KOPT-K1 (cell line): ENCODE measurements at regions not wholly inside any gene's neighbourhood (a gene's known extent, or its start where the extent isn't known, plus 50 kb on each side); places are given as distances from the start of the nearest gene placed in this dataset.
"Not testable (repeated sequence)": the region's sequence is repeated elsewhere in the genome, so short reads cannot be mapped to it uniquely, and the experiment has no call there.

Experiments used
- H3K27ac ChIP-seq: fragments of 200-600 bp; sonication (generic); 2 replicates; pipeline ENCODE4 v1.5.1; 2016; ENCODE audit warnings: antibody characterized with exemption, mild to moderate bottlenecking, low read depth, low read length; ENCODE audit not compliant: poor library complexity, severe bottlenecking
- H3K36me3 ChIP-seq: fragments of 200-600 bp; sonication (generic); 2 replicates; pipeline ENCODE4 v1.5.1; 2017; ENCODE audit warnings: antibody characterized with exemption, mild to moderate bottlenecking, low read length, moderate library complexity; ENCODE audit not compliant: insufficient read depth
- H3K9me3 ChIP-seq: fragments of 200-600 bp; sonication (generic); 2 replicates; pipeline ENCODE4 v1.5.1; 2017; ENCODE audit warnings: antibody characterized with exemption, low read length, mild to moderate bottlenecking; ENCODE audit not compliant: insufficient read depth, poor library complexity, severe bottlenecking

DNA sequence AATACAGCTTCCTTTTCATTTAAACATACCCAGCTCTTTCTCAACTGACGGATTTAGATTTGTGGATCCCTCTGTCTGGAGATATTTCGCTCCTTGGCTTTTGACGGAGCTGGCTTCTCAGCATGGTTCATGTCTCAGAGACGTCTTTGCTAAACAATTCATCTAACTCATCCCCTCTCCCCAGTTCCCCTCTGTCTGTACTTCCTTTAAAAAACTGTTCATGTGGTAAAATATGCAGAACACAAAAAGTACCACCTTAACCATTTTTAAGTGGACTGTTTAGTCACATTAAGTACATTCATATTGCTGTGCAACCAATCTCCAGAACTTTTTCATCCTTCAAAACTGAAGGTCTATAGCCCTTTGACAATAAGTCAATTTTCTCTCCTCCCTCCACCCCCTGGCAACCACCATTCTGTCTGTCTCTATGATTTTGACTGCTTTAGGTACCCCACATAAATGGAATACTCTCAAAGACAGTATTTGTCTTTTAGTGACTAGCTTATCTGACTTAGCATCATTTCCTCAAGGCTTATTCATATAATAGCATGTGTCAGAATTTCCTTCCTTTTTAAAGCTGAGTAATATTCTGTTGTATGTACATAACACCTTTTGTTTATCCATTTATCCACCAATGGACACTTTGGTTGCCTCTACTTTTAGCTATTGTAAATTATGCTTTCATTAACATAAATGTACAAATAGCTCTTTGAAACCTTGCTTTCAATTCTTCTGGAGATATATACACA lies 399.8 kb upstream of the SOX5 start:
- H3K9me3 ChIP-seq = no peaks in the 10 kb centered on the region
- no peak overlapping the region for H3K27ac ChIP-seq
- no peaks in the 10 kb centered on the region for H3K36me3 ChIP-seq

DNA sequence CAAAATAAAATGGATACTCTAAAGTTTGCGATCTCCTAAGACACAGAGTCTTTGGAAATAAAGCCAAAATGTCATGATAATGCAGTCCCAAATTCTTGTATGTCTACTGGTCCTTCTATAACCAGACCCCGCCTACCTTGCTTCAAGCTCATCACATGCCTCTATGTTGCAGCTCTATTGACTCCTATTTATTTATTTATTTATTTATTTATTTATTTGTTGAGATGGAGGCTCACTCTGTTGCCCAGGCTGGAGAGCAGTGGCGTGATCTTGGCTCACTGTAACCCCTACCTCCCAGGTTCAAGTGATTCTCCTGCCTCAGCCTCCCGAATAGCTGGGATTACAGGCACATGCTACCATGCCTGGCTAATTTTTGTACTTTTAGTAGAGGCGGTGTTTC lies 398.7 kb upstream of the SOX5 start:
- H3K9me3 ChIP-seq, H3K36me3 ChIP-seq, H3K27ac ChIP-seq: not testable (repeated sequence)

DNA sequence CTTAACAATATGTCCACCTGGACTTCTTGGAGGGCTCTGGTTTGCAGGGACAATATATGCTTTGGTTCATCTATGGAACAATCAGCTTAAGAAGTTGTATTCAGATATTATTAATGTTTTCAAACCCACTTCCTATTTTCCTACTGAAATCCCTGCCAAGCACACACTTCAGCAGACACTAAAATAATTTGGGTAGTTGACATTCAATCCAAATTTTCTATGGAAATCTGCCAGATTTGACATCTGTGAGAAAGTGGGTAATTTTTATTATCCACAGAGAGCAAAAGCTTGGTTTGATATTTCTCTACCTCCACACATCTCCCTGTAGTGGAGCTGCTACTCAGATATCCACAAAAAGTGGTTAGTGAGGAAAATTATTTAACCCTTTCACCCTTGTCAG lies 378.8 kb upstream of the SOX5 start:
- no peaks in the 10 kb centered on the region for H3K36me3 ChIP-seq
- no peaks in the 10 kb centered on the region for H3K9me3 ChIP-seq
- no peak overlapping the region for H3K27ac ChIP-seq

DNA sequence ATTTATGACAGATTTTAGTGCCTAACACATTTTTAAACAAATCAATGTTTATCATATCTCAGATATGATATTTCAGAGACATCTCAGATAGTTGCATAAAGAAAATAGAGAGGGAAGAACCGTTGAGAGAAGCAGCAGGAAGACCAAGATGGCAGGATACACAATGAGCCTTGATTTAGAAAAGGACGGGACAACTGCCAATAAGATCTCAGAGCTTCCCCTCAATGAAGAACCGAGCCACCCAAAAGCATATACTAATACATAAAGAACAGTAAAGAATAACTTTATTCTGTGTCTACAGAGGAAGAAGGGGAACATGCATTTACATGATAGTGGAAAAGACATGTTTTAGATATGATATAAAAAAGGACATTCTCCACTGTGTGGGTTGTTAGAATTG lies 375.9 kb upstream of the SOX5 start:
- H3K9me3 ChIP-seq = no peaks in the 10 kb centered on the region
- no peak overlapping the region for H3K27ac ChIP-seq
- H3K36me3 ChIP-seq = no peaks in the 10 kb centered on the region

DNA sequence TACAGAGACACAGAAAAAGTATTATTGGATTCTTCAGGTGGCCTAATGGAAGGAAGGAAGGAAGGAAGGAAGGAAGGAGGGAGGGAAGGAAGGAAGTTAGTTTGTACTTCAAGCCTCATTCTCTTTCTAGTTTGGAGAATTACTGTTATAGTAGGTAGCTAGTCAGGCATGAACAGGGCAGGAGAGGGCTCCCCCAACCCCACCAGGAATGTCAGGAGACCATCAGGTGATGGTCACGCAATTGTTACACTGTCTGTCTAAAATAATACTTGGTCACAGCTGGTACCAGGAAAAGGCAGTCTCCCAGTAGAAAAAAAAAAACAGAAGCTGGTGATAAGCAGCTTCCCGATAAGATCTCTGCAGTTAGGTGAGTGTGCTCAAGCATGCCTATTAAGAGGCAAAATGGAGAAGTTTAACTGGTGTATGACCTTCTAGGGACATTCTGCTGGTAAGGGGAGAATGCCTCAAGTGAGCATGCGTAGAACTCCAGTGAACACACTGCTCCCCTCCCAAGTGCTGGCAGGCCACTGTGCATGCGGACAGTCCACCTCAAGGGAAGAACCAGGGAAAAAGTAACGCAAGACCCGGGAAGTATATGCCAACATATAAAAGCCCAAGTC lies 358.4 kb upstream of the SOX5 start:
- H3K36me3 ChIP-seq = no peaks in the 10 kb centered on the region
- H3K9me3 ChIP-seq = no peaks in the 10 kb centered on the region
- no peak overlapping the region for H3K27ac ChIP-seq

DNA sequence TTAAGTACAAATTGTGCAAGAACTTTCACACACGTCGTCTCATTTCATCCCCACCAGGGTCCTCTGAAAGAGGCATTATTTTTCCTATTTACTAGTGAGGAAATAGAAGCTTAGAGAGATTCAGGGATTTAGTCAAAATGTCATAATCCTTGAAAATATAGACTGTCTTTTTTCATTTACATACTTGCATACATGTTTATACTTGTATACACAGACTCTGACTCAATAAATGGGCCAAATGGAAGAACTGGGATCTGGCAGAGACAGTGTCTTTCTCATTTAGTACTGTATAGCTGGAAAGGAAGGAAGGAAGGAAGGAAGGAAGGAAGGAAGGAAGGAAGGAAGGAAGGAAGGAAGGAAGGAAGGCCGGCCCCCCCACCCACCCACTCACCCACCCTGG lies 357.7 kb upstream of the SOX5 start:
- H3K27ac ChIP-seq = no peak overlapping the region
- H3K9me3 ChIP-seq = no peaks in the 10 kb centered on the region
- no peaks in the 10 kb centered on the region for H3K36me3 ChIP-seq

DNA sequence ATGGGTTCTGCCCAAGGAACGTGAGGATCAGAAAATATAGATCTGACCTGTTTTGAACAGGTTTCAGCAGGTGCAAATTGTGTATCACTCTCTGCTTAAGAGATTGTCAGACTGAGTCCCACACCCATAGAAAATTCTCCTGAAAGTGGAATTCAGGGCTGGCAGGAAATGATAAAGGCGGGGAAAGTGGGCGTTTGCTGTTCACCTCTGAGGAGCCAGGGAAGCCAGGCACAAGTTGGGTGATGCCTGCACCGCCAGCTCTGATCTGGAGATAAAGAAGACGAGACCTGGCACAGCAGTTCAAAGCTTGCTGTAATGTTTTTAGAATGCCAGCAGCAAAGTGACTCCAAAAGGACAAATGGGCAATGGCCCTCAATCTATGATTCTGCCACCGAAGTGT lies 356.5 kb upstream of the SOX5 start:
- no peak overlapping the region for H3K27ac ChIP-seq
- H3K9me3 ChIP-seq = no peaks in the 10 kb centered on the region
- H3K36me3 ChIP-seq = no peaks in the 10 kb centered on the region

DNA sequence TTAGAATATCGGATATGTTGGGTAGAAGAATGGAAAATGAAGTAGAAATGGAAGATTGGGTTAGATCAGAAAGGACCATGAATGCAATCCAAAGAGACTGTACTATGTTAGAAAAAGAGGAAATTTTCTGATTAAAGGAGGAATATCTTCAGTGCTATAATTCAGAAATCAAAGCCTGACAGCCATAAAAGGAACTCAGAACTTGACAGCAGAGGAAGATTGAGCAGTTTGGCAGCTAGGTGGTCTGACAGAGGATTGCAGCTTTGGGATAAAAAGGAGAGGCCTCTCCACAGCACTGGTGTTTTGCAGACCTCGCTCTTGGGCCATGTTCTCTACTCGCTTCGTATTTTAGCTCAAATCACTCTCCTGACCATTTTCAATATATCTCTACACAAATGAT lies 354.8 kb upstream of the SOX5 start:
- H3K36me3 ChIP-seq = no peaks in the 10 kb centered on the region
- H3K9me3 ChIP-seq = no peaks in the 10 kb centered on the region
- no peak overlapping the region for H3K27ac ChIP-seq

DNA sequence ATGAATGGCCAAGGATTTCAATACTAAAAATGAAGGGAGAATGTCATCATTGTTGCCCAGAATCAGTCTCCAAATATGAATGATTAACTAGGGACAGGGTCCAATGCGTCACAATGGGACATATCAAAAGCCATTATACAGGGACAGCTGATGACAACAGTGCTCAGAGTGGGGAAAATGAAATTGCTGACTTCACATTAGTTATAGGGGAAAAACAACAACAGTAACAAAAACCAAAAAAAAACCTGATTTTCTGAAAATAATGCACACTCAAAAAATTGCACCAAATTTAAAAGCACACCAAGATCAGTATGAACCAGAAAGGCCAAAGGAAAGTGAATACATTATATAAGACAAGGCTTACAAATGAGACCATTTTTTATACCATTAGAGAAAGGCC lies 353.2 kb upstream of the SOX5 start:
- Histone ChIP-seq H3K27ac (no peak overlapping the region), H3K36me3 (no peaks in the 10 kb centered on the region), H3K9me3 (no peaks in the 10 kb centered on the region)

DNA sequence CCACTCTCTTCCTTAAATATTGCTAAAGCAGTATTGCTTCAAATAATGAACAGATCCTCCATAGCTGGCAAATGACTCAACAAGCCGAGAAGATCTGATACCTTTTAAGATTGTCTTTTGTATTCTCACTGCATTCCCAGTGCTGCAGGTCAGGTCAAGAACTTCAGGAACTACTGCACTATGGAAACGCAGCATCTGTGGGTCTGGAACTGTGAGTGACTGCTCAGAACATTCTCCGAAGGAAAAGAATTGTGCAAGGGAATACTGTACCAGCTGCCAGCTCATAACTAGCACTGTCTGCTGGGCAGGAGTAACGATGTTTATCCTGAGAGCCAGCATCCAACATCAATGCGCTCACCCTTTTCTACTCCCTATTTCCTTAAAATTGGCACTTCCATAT lies 348.0 kb upstream of the SOX5 start:
- no peaks in the 10 kb centered on the region for H3K36me3 ChIP-seq
- H3K9me3 ChIP-seq = no peaks in the 10 kb centered on the region
- no peak overlapping the region for H3K27ac ChIP-seq

DNA sequence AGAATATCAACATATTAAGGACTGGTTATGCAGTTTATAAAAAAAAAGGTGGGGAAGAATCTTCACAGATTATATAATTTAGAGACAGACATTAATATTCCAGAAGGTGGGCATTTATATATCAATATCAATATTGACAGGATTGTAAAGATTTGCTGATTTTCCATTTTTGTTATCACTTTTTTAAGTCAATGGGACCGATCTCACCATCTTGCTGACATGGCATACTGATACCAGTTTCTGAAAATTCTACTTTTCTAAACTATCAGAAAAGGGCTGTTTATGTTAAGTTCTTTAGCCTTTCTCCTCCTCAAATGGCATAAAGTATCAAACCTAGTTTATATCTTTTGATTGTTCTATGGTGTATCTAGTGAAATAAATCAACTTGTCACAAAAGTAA lies 344.1 kb upstream of the SOX5 start:
- Histone ChIP-seq H3K27ac (no peak overlapping the region), H3K9me3 (no peaks in the 10 kb centered on the region), H3K36me3 (no peaks in the 10 kb centered on the region)

DNA sequence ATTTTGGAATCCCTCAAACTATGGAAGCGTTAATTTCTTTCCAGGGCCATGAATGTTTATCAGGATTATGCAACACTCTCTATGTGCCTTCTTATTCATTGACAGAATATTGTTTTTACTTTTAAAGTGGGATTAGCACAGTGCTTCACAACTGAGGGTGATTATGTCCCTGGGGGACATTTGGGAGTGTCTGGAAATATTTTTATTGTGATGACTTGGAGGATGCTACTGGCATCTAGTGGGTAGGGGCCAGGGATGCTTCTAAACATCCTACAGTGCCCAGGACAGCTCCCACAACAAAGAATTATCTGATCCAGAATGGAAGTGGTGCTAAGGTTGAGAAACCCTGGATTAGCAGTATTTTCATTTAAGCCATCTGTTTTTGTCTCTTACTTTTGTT lies 338.5 kb upstream of the SOX5 start:
- Histone ChIP-seq H3K9me3 (no peaks in the 10 kb centered on the region), H3K27ac (no peak overlapping the region), H3K36me3 (no peaks in the 10 kb centered on the region)

DNA sequence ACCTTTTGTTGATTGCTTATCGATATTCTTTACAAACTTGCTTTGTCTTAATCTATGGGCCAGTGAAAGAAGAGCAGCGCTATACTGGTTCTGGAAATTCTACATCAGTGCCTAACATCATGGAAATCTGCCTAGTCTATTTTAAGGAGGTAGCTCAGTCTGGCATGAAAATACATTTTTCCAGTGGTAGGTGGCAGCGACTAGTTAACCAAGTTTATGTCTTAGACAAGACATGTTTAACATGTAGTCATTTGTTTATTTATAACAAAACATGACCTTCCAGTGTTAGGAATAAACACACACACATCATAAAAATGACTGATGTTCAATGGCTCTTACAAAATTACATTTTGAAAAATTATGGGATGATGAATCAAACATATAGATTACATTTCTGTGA lies 336.0 kb upstream of the SOX5 start:
- Histone ChIP-seq H3K36me3 (no peaks in the 10 kb centered on the region), H3K27ac (no peak overlapping the region), H3K9me3 (no peaks in the 10 kb centered on the region)

DNA sequence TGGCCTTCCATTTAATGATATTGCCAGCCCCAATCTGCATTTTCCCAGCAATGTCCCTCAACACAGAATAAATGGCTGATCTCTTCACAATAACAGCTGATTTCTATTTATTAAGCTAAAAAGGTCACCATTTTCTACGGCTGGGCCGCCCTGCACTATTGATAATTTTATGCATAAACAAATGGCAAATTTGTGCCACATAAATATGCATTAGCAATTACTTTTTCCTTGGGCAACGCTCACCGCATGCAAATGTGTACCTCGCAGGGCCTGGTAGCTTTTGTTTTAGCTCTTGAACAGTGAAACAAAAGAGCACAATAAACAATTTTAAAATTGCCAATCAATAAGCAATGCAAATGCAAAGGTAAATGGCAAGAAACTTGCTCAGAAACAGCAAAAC lies 331.9 kb upstream of the SOX5 start:
- no peak overlapping the region for H3K27ac ChIP-seq
- no peaks in the 10 kb centered on the region for H3K36me3 ChIP-seq
- no peaks in the 10 kb centered on the region for H3K9me3 ChIP-seq

DNA sequence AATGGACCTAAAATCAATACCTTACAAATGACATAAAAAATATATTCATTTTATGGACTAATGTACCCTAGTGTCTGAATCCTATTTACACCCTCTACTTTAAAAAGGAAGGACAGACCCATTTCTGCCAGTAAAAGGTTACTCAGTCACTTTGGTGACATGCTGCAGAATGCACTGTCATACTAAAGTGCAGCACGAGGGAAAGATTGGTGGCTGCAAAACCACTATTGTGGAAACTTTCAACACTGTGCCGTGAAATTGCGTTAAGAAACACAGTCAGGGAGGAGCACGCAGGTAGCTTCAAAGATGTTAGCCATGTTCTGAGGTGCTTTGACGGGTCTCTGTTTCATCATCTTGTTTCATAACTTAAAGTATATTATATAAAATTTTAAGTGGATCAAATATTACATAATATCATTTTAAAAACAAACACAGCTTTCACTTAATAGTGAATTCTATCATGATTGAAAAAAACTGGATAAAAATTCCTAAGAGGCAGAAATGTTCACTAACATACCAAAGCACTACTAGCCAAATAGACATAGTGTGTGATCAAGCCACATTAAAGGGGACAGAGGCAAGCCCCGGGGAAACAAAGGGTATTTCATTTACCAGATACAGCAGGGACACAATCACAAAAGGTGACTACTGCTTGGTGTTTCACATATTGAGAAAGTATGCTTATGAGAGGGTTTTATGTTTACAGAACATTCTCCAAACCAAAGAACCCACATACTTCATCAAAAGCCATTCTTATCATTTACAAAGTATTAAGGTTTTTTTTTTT lies 330.8 kb upstream of the SOX5 start:
- Histone ChIP-seq H3K9me3 (no peaks in the 10 kb centered on the region), H3K36me3 (no peaks in the 10 kb centered on the region), H3K27ac (no peak overlapping the region)

DNA sequence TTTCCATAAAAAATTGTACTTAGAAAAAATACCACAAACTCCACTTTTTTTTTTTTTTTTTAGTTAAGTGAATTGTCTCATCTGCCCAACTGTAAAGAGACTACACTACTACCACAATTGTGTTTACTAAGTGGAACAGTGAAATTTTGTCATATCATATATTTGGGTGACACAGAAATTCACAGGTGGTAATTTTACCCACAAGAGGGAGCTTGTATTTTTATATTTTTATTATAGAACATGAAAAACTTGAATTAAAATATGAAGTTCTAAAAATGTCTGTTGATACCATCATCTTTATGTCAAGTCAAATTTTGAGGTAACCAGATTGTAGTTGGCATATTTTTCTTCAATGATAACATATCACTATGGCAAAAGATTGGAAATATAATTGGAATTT lies 329.4 kb upstream of the SOX5 start:
- Histone ChIP-seq H3K27ac (no peak overlapping the region), H3K36me3 (no peaks in the 10 kb centered on the region), H3K9me3 (no peaks in the 10 kb centered on the region)
